ENCODE measurements at regions not wholly inside any gene's neighbourhood (a gene's known extent, or its start where the extent isn't known, plus 50 kb on each side); places are given as distances from the start of the nearest gene placed in this dataset.

DNA sequence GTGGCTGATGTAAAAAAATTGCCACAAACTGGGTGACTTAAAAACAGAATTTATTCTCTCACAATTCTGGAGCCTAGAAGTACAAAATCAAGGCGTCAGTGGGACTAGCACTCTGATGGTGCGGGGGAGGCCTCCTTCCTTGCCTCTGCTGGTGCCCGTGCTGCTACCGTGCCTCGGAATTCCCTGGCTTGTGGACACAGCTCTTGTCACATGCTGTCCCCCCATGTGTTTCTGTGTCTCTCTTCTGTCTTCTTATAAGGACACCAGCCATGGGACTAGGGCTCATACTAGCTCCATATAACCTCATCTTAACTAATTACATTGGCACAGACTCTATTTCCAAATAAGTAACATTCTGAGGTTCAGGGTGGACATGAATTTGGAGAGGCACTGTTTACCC is 242.3 kb upstream of the IRX2 start:
- Histone ChIP-seq H3K9me3 (no peaks in the 10 kb centered on the region), H3K27me3 (no peaks in the 10 kb centered on the region), H3K27ac (no peak overlapping the region), H3K36me3 (no peaks in the 10 kb centered on the region), H3K4me3 (no peak overlapping the region), H3K4me1 (no peaks in the 10 kb centered on the region)
- intact Hi-C loops (cut with DNase I; ENCODE audit: low total_unique reads), result no loop called here
- no peak for DNase-seq
- TF ChIP-seq POLR2A (IDR thresholded peaks at IDR 0.05), result no peak
- TF ChIP-seq, protein P1, sequence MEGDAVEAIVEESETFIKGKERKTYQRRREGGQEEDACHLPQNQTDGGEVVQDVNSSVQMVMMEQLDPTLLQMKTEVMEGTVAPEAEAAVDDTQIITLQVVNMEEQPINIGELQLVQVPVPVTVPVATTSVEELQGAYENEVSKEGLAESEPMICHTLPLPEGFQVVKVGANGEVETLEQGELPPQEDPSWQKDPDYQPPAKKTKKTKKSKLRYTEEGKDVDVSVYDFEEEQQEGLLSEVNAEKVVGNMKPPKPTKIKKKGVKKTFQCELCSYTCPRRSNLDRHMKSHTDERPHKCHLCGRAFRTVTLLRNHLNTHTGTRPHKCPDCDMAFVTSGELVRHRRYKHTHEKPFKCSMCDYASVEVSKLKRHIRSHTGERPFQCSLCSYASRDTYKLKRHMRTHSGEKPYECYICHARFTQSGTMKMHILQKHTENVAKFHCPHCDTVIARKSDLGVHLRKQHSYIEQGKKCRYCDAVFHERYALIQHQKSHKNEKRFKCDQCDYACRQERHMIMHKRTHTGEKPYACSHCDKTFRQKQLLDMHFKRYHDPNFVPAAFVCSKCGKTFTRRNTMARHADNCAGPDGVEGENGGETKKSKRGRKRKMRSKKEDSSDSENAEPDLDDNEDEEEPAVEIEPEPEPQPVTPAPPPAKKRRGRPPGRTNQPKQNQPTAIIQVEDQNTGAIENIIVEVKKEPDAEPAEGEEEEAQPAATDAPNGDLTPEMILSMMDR (IDR thresholded peaks at IDR 0.05), result no peak

DNA sequence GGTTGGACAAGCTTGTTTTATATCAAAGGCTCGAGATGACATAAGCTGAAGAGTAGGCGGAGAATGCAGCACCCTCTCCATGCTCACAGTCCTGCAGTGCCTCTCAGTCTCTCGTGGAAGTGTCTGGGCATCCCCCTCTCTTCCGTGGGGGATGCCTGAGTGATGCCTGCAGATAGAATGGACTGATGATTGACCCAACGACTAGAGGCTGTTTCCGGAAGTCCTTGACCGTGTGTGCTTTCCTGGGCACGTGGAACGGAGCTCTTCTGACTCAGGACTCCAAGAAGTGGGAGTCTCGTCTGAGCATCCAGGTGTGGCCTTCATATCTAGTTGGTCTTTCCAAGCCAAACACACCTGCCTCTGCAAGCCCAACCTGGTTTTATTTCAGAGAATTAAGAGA is 241.8 kb upstream of the IRX2 start:
- no peak for DNase-seq
- H3K27ac ChIP-seq, result no peak overlapping the region
- no peaks in the 10 kb centered on the region for H3K36me3 ChIP-seq
- no peaks in the 10 kb centered on the region for H3K9me3 ChIP-seq
- TF ChIP-seq, protein P1 (IDR thresholded peaks at IDR 0.05), result no peak
- no peak for TF ChIP-seq POLR2A (IDR thresholded peaks at IDR 0.05)
- H3K27me3 ChIP-seq, result no peaks in the 10 kb centered on the region
- no peaks in the 10 kb centered on the region for H3K4me1 ChIP-seq
- H3K4me3 ChIP-seq, result no peak overlapping the region
- intact Hi-C loops (cut with DNase I; ENCODE audit: low total_unique reads), result no loop called here

DNA sequence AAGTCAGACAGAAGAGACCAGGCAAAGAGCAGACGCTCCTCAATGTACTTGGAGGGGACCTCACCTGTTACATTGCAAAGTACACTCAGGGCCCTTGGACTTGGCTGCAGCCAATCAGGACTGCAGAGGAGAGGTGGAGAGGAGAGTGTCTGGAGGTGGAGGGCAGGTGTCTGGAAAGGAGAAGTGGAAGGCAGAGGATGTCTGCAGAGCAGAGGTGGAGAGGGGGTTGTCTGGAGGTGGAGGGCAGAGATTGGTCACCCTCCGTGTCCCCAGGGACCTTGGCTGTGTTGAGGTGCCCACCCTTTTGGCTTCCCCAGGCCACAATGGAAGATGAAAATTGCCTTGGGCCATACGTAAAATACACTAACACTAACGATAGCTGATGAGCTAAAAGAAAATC is 241.3 kb upstream of the IRX2 start:
- H3K9me3 ChIP-seq, result no peaks in the 10 kb centered on the region
- DNase-seq, result no peak
- H3K27ac ChIP-seq, result no peak overlapping the region
- TF ChIP-seq, protein P1 (IDR thresholded peaks at IDR 0.05), result no peak
- no peak for TF ChIP-seq POLR2A (IDR thresholded peaks at IDR 0.05)
- intact Hi-C loops (cut with DNase I; ENCODE audit: low total_unique reads), result no loop called here
- no peaks in the 10 kb centered on the region for H3K4me1 ChIP-seq
- H3K4me3 ChIP-seq, result no peak overlapping the region
- no peaks in the 10 kb centered on the region for H3K36me3 ChIP-seq
- no peaks in the 10 kb centered on the region for H3K27me3 ChIP-seq

DNA sequence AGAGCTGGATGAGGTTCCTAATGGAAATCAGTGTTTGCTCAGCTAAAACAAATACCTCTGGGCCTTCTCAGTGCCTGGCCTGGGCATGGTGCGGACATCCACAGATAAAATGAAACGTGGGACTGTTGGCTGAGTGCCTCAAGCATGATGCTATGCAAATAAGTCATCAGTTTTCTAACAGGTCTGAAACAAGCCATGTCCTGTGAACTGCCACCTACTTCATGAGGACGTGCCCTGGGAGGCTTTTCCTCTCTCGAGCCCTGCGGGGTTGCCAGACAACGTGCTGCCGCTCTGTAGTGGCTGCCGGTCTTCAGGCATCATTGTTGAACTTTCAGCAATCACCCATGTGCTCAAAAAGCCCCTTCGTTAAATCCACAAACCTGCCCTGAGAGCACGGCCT is 240.4 kb upstream of the IRX2 start:
- Histone ChIP-seq H3K4me3 (no peak overlapping the region), H3K9me3 (no peaks in the 10 kb centered on the region), H3K27me3 (no peaks in the 10 kb centered on the region), H3K36me3 (no peaks in the 10 kb centered on the region), H3K27ac (no peak overlapping the region), H3K4me1 (no peaks in the 10 kb centered on the region)
- DNase-seq, result no peak
- TF ChIP-seq, protein P1 (IDR thresholded peaks at IDR 0.05), result no peak
- TF ChIP-seq POLR2A (IDR thresholded peaks at IDR 0.05), result no peak
- intact Hi-C loops (cut with DNase I; ENCODE audit: low total_unique reads), result no loop called here

DNA sequence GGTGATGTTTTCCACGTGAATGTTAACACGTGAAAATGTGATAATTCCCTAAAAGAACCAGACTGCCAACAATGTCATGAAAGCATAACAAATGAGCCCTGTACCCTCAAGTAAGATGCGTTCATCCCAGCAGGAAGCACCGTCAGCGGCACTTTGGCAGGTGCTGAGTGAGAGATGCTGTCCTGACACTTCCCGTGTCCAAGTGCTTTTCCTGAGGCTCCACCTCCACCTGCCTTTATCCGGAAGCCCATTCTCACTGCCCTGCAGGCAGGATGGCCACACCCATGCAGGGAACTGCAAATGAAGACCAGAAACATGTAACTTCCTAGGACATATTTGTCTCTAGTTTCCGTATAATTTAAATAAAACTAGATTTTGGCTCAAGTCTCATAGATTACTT is 238.0 kb upstream of the IRX2 start:
- intact Hi-C loops (cut with DNase I; ENCODE audit: low total_unique reads), result no loop called here
- Histone ChIP-seq H3K9me3 (no peaks in the 10 kb centered on the region), H3K4me1 (no peaks in the 10 kb centered on the region), H3K27me3 (no peaks in the 10 kb centered on the region), H3K27ac (no peak overlapping the region), H3K36me3 (no peaks in the 10 kb centered on the region), H3K4me3 (no peak overlapping the region)
- DNase-seq, result no peak
- TF ChIP-seq, protein P1 (IDR thresholded peaks at IDR 0.05), result no peak
- no peak for TF ChIP-seq POLR2A (IDR thresholded peaks at IDR 0.05)
